Esophagus (tissue), 2 donors: ENCODE measurements at regions not wholly inside any gene's neighbourhood (a gene's known extent, or its start where the extent isn't known, plus 50 kb on each side); places are given as distances from the start of the nearest gene placed in this dataset.
A peak's percentile ranks its signal among the peaks of the same experiment; 100 is the strongest.

ENCODE experiments used
- H3K27ac ChIP-seq, 2 donors: one replicate each; pipeline ENCODE4 v1.5.1; 2013; ENCODE audit warnings: low read depth in 2 of 2, mild to moderate bottlenecking in 2 of 2, inconsistent platforms in 1 of 2, low read length in 1 of 2, moderate library complexity in 1 of 2
- H3K27me3 ChIP-seq, 2 donors: one replicate each; pipeline ENCODE4 v1.6.1; 2013; ENCODE audit warnings: low read length in 2 of 2, control low read depth in 1 of 2, mild to moderate bottlenecking in 1 of 2; ENCODE audit not compliant: insufficient read depth in 2 of 2, control insufficient read depth in 1 of 2
- H3K36me3 ChIP-seq, 2 donors: one replicate each; pipeline ENCODE4 v1.6.1; 2013; ENCODE audit warnings: low read length in 1 of 2; ENCODE audit not compliant: control insufficient read depth in 2 of 2, insufficient read depth in 2 of 2
- H3K4me1 ChIP-seq, 2 donors: one replicate each; pipeline ENCODE4 v1.6.1; 2013; ENCODE audit warnings: low read length in 1 of 2; ENCODE audit not compliant: control insufficient read depth in 2 of 2, insufficient read depth in 2 of 2
- H3K4me3 ChIP-seq, 2 donors: one replicate each; pipeline ENCODE4 v1.5.1; 2013; ENCODE audit warnings: low read length in 2 of 2, mild to moderate bottlenecking in 2 of 2, low read depth in 1 of 2, moderate library complexity in 1 of 2
- H3K9me3 ChIP-seq, 2 donors: one replicate each; pipeline ENCODE4 v1.6.1; 2013; ENCODE audit warnings: mild to moderate bottlenecking in 2 of 2, low read depth in 1 of 2, low read length in 1 of 2, moderate library complexity in 1 of 2; ENCODE audit not compliant: control insufficient read depth in 2 of 2, insufficient read depth in 1 of 2
- WGBS, 2 donors: extraction: QIAGEN DNeasy Blood & Tissue Kit; methylation state at CpG; one replicate each; pipeline ENCODE4 v1.1.7; 2013; 5-methylcytosine and 5-hydroxymethylcytosine counted together
- donor health status: healthy with polysubstance abuse.
- donor health status: Bipolar disorder and iron deficiency.

DNA sequence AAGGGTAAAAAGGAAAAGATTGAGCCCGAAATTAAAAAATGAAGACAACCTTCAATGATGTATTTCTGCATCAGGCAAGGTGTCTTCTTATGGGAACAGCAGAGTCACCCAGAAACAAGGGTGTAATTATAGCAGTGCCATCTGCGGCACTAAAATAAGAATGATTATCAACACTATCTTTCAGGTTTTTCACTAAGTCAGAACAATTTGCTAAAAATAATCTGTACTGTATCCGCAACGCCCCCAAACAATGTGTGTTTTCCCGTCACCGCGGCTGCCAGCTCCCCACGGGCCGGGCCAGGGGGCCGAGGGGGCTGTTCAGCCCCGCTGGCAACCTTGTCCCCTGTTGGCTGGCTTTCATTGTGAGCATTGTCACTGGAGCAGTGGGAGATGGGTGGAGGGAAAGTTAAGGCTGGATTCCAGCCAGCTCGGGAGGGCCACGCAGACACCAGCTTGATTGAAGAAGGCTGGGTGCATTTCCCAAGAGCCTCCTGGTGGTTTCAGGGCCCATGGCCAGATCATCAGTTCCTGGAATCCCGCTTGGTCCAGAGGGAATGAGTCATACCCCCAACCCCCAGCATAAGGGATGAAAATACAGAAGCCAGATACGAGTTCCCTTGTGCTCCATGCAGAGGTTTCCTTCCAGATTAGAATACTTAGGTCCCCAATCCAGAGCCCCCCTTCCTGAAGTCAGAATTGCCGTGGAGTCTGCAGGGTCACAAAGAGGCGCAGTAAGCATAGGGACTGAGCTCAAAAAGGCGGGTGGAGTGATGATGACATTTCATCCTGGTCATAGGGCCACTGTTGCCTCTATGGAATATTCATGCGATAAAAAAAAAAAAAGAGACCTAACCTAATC lies 90.2 kb upstream of the KLF13 start:
- Histone ChIP-seq H3K9me3 (no peaks in the 10 kb centered on the region), H3K4me3 (no peak overlapping the region), H3K4me1 (peaks cover 0 to 2% of the 10 kb centered on the region in 2 donors), H3K27me3 (no peaks in the 10 kb centered on the region), H3K27ac (peak overlapping the region; percentile 72 to 77), H3K36me3 (no peaks in the 10 kb centered on the region)
- 31 to 40% methylated on average over 19 of the region's 19 CpGs for WGBS, 2 donors

DNA sequence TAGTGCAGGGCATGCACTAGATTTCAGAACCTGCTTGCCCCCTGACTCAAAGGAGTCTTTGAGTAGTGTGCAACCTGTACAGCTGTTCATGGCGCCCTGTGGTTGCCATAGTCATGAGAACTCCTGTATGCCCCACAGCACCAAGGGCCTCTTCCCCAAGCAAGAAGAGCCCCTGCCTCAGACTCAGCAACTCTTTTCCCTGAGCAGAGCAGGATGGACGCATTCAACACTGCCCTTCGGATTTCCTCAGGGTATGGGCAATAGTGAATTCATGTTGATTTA lies 89.7 kb upstream of the KLF13 start:
- H3K9me3 ChIP-seq: no peaks in the 10 kb centered on the region
- 88 to 90% methylated on average over 3 of the region's 3 CpGs for WGBS, 2 donors

GRCh38 chr15:31238906-31239305 lies 87.7 kb upstream of the KLF13 start:
- no peaks in the 10 kb centered on the region for H3K36me3 ChIP-seq
- peaks cover 0 to 2% of the 10 kb centered on the region in 2 donors for H3K4me1 ChIP-seq
- no peaks in the 10 kb centered on the region for H3K27me3 ChIP-seq
- H3K27ac ChIP-seq: no peak overlapping the region
- 80 to 88% methylated on average over 1 of the region's 1 CpG for WGBS, 2 donors
- no peak overlapping the region for H3K4me3 ChIP-seq
- H3K9me3 ChIP-seq: no peaks in the 10 kb centered on the region

More for the DNA sequence above, 89.7 kb upstream of the KLF13 start:
- Histone ChIP-seq H3K4me1 (peaks cover 0 to 2% of the 10 kb centered on the region in 2 donors), H3K27ac (peak overlapping the region; percentile 9 to 44), H3K27me3 (no peaks in the 10 kb centered on the region), H3K4me3 (no peak overlapping the region), H3K36me3 (no peaks in the 10 kb centered on the region)

- H3K4me3 ChIP-seq: no peak overlapping the region
- no peaks in the 10 kb centered on the region for H3K36me3 ChIP-seq
- H3K27me3 ChIP-seq: no peaks in the 10 kb centered on the region
Measured at GRCh38 chr15:31239409-31239808, 87.2 kb upstream of the KLF13 start.

GRCh38 chr15:31241888-31242522 lies 84.6 kb upstream of the KLF13 start:
- Histone ChIP-seq H3K4me3 (no peak overlapping the region), H3K27ac (no peak overlapping the region)

More at GRCh38 chr15:31239409-31239808, 87.2 kb upstream of the KLF13 start:
- no peaks in the 10 kb centered on the region for H3K9me3 ChIP-seq
- H3K27ac ChIP-seq: no peak overlapping the region
- H3K4me1 ChIP-seq: peaks cover 0 to 2% of the 10 kb centered on the region in 2 donors
- 72 to 90% methylated on average over 4 of the region's 4 CpGs for WGBS, 2 donors

DNA sequence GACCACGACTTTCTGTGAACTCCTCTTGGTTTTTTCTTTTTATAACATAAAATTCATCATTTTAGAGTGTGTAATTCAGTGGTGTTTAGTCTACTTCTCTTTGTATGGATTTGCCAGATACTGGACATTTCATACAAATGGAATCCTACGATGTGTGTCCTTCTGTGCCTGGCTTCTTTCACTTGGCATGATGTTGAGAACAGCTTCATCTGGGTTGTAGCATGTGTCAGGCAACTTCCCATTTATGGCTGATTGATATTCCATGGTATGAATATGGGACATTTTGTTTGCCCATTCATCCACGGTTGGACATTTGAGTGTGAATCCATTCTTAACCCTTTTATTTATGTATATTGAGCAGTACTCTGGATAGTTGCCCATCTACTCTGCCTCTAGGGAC lies 82.7 kb upstream of the KLF13 start:
- Histone ChIP-seq H3K9me3 (no peaks in the 10 kb centered on the region), H3K27me3 (no peaks in the 10 kb centered on the region), H3K4me1 (peaks cover 0 to 2% of the 10 kb centered on the region in 2 donors), H3K27ac (no peak overlapping the region), H3K4me3 (no peak overlapping the region), H3K36me3 (no peaks in the 10 kb centered on the region)
- WGBS, 2 donors: 61 to 70% methylated on average over 3 of the region's 3 CpGs

More at GRCh38 chr15:31241888-31242522, 84.6 kb upstream of the KLF13 start:
- Histone ChIP-seq H3K4me1 (no peaks in the 10 kb centered on the region), H3K36me3 (no peaks in the 10 kb centered on the region), H3K9me3 (no peaks in the 10 kb centered on the region), H3K27me3 (no peaks in the 10 kb centered on the region)
- 84 to 85% methylated on average over 8 of the region's 8 CpGs for WGBS, 2 donors

DNA sequence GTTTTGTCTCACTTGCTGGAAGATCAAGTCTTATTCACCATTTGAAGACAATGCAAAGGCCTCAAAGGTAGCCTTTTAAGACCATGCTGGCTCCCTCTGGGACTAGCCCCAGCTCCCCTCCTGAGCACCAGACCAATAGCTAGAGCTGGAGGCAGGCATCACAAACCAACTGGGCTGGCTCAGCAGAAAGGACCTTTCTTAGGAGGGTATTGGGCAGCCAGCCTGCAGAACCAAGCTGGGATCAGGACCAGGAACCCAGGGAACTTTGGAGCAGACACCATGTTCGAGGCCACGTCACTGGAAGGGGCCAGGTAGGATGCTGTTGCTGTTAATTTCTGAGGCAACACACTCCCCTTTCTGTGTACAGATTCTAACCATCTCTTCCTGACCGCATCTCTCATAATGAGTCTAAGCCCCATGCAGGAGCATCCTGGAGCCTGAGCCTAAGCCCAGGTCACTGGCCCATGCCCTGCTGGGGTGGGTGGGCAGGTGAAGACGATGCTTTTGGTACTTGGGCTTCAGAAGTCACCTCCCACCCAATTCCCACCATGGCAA lies 81.4 kb upstream of the KLF13 start:
- no peaks in the 10 kb centered on the region for H3K36me3 ChIP-seq
- H3K4me3 ChIP-seq: no peak overlapping the region
- no peaks in the 10 kb centered on the region for H3K27me3 ChIP-seq
- H3K9me3 ChIP-seq: no peaks in the 10 kb centered on the region
- H3K27ac ChIP-seq: no peak overlapping the region
- peaks cover 0 to 4% of the 10 kb centered on the region in 2 donors for H3K4me1 ChIP-seq
- 88 to 90% methylated on average over 4 of the region's 4 CpGs for WGBS, 2 donors

DNA sequence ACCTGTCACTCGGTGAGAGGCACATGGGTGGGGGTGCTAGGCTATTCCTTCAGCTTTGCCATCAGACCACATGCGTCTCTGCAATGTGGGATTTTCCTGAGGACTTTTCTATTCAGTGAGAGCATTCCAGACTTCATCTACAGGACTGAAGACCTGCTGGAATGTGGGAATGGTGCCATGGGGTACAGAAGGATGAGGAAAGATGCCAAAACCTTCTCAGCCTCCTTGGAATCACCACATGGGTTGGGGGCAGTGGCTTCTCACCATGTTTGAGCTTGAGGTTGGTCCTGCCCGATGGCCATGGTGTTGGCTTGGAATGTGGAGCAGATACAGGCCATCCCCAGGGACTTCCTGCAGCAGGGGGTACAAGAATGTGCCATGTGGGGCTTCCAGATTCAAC lies 80.9 kb upstream of the KLF13 start:
- no peak overlapping the region for H3K27ac ChIP-seq
- no peaks in the 10 kb centered on the region for H3K9me3 ChIP-seq
- no peak overlapping the region for H3K4me3 ChIP-seq
- H3K4me1 ChIP-seq: peaks cover 0 to 4% of the 10 kb centered on the region in 2 donors
- 86 to 90% methylated on average over 3 of the region's 3 CpGs for WGBS, 2 donors
- H3K27me3 ChIP-seq: no peaks in the 10 kb centered on the region
- H3K36me3 ChIP-seq: no peaks in the 10 kb centered on the region

DNA sequence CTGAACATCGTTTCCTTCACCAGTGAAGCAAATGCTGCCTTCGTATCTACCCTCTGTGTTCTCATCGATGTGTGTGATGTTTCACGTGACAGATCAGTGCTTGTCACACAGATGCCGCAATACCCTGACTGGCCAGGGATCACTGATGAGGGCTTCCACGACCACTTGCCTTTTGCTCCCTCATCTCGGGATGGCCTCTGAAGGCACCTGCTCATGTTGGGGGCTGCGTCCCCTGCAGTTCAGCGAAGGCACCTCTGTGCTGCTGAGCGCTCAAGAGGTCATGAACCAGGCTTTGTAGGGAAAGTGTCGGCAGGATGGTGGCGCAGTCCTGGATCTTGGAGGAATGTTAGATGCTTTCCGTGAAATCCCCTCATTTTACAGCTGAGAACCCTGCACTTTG lies 79.2 kb upstream of the KLF13 start:
- no peaks in the 10 kb centered on the region for H3K9me3 ChIP-seq
- H3K27ac ChIP-seq: no peak overlapping the region
- no peak overlapping the region for H3K4me3 ChIP-seq
- H3K4me1 ChIP-seq: peaks cover 0 to 4% of the 10 kb centered on the region in 2 donors
- 92 to 93% methylated on average over 13 of the region's 13 CpGs for WGBS, 2 donors
- no peaks in the 10 kb centered on the region for H3K36me3 ChIP-seq
- no peaks in the 10 kb centered on the region for H3K27me3 ChIP-seq
